ENCODE measurements at regions not wholly inside any gene's neighbourhood (a gene's known extent, or its start where the extent isn't known, plus 50 kb on each side); places are given as distances from the start of the nearest gene placed in this dataset.

DNA sequence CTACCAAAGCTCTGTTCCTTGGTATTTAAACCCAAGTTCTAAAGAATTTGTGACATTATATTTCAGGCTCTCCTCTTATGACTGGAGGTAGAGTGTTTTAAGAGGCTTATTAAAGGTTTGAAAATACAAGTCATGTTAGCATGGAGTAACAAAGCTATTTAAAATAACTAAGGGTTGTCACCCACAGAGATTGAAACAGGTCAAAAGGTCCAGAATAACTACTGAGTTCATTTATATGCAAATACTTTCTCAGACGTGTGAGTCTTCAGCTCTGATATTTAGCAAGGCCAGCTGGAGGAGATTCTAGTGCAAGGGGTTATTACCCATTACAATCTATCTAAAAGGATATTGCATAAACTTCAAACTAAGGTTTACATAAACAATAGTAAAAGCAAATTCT, 1538.8 kb upstream of the CDH8 start:
- Mint-ChIP-seq H3K4me3 (no peak overlapping the region), H3K4me1 (ENCODE audit: low read depth) (no peaks in the 10 kb centered on the region), H3K27ac (no peak overlapping the region), H3K27me3 (no peaks in the 10 kb centered on the region), H3K9me3 (no peaks in the 10 kb centered on the region), H3K36me3 (ENCODE audit: low read depth) (no peaks in the 10 kb centered on the region)
- intact Hi-C loops (cut with micrococcal nuclease): no loop called here

DNA sequence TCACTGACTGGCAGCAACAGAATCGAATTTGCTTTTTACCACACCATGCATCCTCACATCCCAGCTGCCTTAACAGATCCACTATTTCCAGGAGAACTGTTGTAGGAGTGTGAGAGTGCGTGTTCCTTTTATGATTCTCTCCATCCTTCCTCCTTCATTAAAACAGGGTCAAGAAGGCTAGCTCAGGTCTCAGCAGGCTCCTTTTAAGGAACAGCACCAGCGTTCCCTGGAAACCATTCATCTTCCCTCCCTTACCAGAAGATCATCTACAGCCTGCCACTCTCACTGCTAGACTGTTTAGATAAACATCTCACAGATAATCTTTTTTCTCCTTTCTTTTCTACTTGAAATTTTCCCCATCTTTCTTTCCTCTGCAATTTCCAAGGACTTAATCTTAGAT, 1531.9 kb upstream of the CDH8 start:
- H3K4me3 Mint-ChIP-seq: no peak overlapping the region
- no peak overlapping the region for H3K27ac Mint-ChIP-seq
- no peaks in the 10 kb centered on the region for H3K36me3 Mint-ChIP-seq (ENCODE audit: low read depth)
- no peaks in the 10 kb centered on the region for H3K9me3 Mint-ChIP-seq
- intact Hi-C loops (cut with micrococcal nuclease): loop anchor here (10.0 kb wide), 1 partner anchor 297 kb away; no protein-coding TSS in a partner anchor
- H3K4me1 Mint-ChIP-seq (ENCODE audit: low read depth): no peaks in the 10 kb centered on the region
- no peaks in the 10 kb centered on the region for H3K27me3 Mint-ChIP-seq

DNA sequence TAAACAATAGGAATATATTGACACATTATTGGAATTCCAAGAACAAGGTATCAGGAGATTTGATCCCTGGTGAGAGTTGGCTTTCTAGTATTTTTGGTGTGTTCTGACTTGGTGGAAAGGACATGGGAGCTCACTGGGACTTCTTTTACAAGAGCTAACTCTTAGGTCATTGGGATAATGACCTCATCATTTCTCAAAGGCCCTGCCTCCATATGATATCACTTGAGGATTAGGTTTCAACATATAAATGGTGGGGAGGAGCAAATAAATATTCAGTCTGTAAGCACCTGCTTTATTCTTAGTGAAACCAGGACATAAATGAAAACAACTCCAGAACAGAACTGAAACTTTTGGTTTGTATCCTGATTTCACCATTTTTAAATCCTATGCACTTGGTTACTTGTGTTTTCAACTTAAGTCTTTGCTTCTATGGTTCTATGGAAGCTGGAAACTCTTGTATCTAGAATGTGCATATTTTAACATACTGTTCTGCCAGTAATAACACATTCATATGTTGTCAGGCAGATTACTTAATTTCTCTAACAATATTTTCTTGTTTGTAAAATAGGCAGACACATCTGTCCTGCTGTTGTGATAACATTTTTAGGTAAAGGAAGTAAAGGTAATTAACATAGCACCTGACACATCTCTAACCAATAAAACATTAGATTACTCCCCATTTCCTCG, 1527.7 kb upstream of the CDH8 start:
- Mint-ChIP-seq H3K4me1 (ENCODE audit: low read depth) (no peaks in the 10 kb centered on the region), H3K4me3 (no peak overlapping the region), H3K27ac (no peak overlapping the region), H3K9me3 (peaks cover 25% of the 10 kb centered on the region), H3K36me3 (ENCODE audit: low read depth) (no peaks in the 10 kb centered on the region), H3K27me3 (no peaks in the 10 kb centered on the region)
- intact Hi-C loops (cut with micrococcal nuclease): loop anchor here (10.0 kb wide), 1 partner anchor 301 kb away; no protein-coding TSS in a partner anchor

DNA sequence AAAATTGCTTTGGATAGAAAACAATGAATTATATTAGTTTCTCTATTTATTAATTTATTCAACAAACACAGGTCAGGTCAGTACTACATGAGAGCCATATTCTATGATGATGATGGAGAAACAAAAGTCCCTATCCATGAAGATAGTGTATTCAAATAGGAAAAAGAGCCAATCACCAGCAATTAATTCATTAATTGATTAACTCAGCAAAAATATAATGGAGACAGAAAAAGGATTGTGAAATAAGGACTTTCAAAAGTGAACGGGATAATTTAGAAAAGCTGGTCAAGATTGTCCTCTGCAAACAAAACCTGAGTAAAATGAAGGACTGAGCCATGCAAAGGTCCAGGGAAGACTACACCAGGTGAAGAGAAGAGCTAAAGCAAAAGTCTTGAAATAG, 1517.7 kb upstream of the CDH8 start:
- Mint-ChIP-seq H3K4me3 (no peak overlapping the region), H3K27ac (no peak overlapping the region), H3K27me3 (no peaks in the 10 kb centered on the region), H3K4me1 (ENCODE audit: low read depth) (no peaks in the 10 kb centered on the region), H3K9me3 (no peaks in the 10 kb centered on the region), H3K36me3 (ENCODE audit: low read depth) (no peaks in the 10 kb centered on the region)
- intact Hi-C loops (cut with micrococcal nuclease): no loop called here

DNA sequence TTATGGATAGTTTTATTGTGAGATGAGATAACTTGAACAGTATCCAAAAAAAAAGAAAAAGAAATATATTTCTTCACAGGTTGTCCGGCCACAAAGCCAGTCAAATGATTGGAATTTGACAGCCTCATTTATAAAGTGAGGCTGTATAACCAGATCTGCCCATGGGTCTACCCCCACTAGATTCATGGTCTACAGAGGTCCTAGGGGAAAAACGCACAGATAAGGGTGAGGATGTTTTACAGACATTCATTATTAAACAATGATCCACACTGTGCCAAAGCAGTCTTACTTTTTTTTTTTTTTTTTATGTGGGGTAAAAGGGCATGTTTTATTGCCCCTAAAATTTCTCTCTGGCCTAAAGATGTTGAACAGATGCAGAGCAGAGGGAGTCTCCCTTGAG, 1503.0 kb upstream of the CDH8 start:
- H3K36me3 Mint-ChIP-seq (ENCODE audit: low read depth): no peaks in the 10 kb centered on the region
- peaks cover 7% of the 10 kb centered on the region for H3K9me3 Mint-ChIP-seq
- intact Hi-C loops (cut with micrococcal nuclease): no loop called here
- H3K27me3 Mint-ChIP-seq: no peaks in the 10 kb centered on the region
- no peaks in the 10 kb centered on the region for H3K4me1 Mint-ChIP-seq (ENCODE audit: low read depth)
- H3K4me3 Mint-ChIP-seq: no peak overlapping the region
- H3K27ac Mint-ChIP-seq: no peak overlapping the region

DNA sequence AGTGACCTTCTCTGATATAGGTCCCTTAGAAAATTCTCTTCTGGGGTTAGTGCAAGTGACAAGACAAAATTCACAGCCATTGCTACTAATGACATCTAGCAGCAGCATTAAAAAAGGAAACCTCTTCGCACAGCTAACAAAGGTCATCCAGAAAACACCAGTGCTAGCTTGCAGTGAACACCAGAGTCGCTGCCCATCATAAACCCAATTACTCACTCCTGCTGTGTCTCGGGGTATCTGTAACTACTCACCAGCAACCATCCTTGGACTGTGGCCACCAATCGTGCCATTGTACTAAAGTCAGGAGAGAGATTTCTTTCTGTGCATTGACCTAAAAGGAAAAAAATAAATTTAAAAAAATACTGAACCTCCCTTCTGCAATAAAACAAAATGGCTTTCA, 1494.7 kb upstream of the CDH8 start:
- intact Hi-C loops (cut with micrococcal nuclease): no loop called here
- no peaks in the 10 kb centered on the region for H3K4me1 Mint-ChIP-seq (ENCODE audit: low read depth)
- no peak overlapping the region for H3K27ac Mint-ChIP-seq
- H3K27me3 Mint-ChIP-seq: no peaks in the 10 kb centered on the region
- no peak overlapping the region for H3K4me3 Mint-ChIP-seq
- H3K36me3 Mint-ChIP-seq (ENCODE audit: low read depth): no peaks in the 10 kb centered on the region
- peaks cover 7% of the 10 kb centered on the region for H3K9me3 Mint-ChIP-seq

DNA sequence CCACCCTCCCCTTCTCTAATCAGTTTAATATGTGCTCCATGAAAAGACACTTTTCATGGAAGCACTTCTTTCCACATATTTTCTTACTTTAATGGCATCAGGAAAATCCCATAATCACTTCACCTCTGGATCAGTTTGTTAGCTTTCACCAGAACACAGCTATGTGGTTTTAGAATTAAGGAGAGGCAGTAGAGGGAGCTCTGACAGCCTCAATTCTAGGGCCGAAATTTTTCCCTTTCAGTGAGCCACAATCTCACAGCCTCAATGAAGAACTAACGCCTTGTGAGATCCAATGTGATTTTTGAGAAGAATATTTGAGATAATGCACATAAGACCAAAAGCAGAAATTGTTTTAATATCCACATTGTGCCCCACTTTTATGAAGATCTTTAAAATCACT, 1494.0 kb upstream of the CDH8 start:
- Mint-ChIP-seq H3K27me3 (no peaks in the 10 kb centered on the region), H3K36me3 (ENCODE audit: low read depth) (no peaks in the 10 kb centered on the region), H3K27ac (no peak overlapping the region), H3K9me3 (peaks cover 1% of the 10 kb centered on the region), H3K4me3 (no peak overlapping the region), H3K4me1 (ENCODE audit: low read depth) (no peaks in the 10 kb centered on the region)
- intact Hi-C loops (cut with micrococcal nuclease): no loop called here

DNA sequence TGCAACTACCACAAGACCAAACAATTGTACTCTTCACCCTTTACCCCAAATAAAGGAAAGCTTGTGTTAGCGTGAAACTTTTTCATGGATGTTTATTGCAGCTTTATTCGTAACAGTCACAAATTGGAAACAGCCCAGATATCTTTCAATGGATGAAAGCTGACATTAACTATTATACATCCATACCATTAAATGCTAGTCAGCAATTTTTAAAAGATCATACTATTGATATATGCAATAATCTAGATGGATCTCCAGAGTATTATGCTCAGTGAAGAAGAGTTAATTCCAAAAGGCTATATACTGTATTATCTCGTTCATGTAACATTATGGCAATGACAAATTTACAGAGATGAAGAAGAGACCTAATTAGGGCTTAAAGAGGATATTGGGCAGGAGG, 1491.2 kb upstream of the CDH8 start:
- Mint-ChIP-seq H3K9me3 (no peaks in the 10 kb centered on the region), H3K27ac (no peak overlapping the region), H3K36me3 (ENCODE audit: low read depth) (no peaks in the 10 kb centered on the region), H3K4me3 (no peak overlapping the region), H3K4me1 (ENCODE audit: low read depth) (no peaks in the 10 kb centered on the region), H3K27me3 (no peaks in the 10 kb centered on the region)
- intact Hi-C loops (cut with micrococcal nuclease): no loop called here

DNA sequence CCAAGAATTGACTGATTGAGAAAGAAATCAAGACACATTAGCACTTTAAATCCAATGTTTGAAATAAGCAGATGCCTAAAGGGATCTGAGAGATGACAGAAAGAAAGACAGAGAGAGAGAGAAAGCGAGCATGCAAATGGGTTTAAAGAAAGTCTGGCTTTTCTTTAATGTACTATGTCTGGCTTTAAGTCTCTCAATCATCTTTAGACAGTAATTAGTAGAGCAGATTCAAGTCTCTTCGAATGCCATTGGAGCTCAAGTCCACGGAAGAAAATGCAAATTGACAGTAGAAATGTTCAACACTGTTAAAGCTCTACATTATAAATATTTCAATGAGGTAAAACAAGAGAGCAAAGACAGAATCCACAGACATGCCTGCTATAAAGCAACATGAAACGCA, 1480.2 kb upstream of the CDH8 start:
- intact Hi-C loops (cut with micrococcal nuclease): no loop called here
- no peaks in the 10 kb centered on the region for H3K27me3 Mint-ChIP-seq
- H3K27ac Mint-ChIP-seq: no peak overlapping the region
- no peak overlapping the region for H3K4me3 Mint-ChIP-seq
- H3K9me3 Mint-ChIP-seq: no peaks in the 10 kb centered on the region
- no peaks in the 10 kb centered on the region for H3K36me3 Mint-ChIP-seq (ENCODE audit: low read depth)
- H3K4me1 Mint-ChIP-seq (ENCODE audit: low read depth): no peaks in the 10 kb centered on the region

DNA sequence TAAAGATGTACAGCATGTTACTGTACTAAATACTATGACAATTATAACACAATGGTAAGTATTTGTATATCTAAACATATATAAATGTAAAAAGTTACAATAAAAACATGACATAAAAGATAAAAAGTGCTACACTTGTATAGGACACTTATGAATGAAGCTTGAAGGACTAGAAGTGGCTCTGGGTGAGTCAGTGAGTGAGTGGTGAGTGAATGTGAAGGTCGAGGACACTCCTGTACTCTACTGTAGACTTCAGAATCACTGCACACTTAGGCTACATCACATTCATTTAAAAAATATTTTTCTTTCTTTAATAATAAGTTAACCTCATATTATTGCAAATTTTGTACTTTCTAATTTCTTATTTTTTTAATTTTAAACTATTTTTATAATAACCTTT, 1476.7 kb upstream of the CDH8 start:
- Mint-ChIP-seq H3K36me3 (ENCODE audit: low read depth) (no peaks in the 10 kb centered on the region), H3K27ac (no peak overlapping the region), H3K27me3 (no peaks in the 10 kb centered on the region), H3K4me3 (no peak overlapping the region), H3K4me1 (ENCODE audit: low read depth) (no peaks in the 10 kb centered on the region), H3K9me3 (no peaks in the 10 kb centered on the region)
- intact Hi-C loops (cut with micrococcal nuclease): no loop called here

DNA sequence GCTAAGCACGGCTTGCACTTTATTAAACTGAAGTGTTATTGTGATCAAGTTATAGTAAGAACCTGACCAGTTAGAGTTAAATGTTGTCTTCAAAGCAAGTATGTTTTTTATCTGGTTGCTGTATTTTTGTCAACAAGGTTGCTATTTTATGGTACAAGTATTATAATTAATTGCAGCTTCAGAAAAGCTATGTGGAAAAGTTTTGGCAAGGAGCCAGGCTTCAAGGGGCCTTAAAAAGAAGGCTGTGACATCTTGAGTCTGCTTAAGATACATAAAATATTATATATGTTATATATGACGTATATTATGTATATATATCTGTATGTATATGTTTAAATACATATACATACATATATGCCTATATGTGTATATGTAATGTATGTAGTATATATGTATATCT, 1461.2 kb upstream of the CDH8 start:
- Mint-ChIP-seq H3K27me3 (no peaks in the 10 kb centered on the region), H3K4me1 (ENCODE audit: low read depth) (no peaks in the 10 kb centered on the region), H3K36me3 (ENCODE audit: low read depth) (no peaks in the 10 kb centered on the region), H3K4me3 (no peak overlapping the region), H3K9me3 (no peaks in the 10 kb centered on the region), H3K27ac (no peak overlapping the region)
- intact Hi-C loops (cut with micrococcal nuclease): no loop called here

DNA sequence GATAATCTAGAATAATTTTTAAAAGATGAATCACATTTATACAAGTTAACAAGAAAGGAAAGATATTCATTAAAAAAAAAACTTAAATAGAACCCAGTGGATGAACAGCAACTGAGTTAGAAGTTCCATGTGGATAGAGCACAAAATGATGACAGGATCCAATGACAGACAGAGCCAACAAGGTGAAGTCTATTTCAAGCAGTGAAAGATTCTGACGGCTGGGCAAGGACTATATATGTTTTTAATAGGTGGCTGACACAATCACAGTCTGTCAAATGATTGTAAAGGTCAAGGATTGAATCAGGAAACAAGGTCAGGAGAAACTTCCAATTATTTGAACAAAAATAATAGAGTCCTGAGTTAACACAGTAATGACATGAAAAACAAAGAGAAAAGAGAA, 1460.0 kb upstream of the CDH8 start:
- Mint-ChIP-seq H3K36me3 (ENCODE audit: low read depth) (no peaks in the 10 kb centered on the region), H3K4me1 (ENCODE audit: low read depth) (no peaks in the 10 kb centered on the region), H3K9me3 (no peaks in the 10 kb centered on the region), H3K27me3 (no peaks in the 10 kb centered on the region), H3K27ac (no peak overlapping the region), H3K4me3 (no peak overlapping the region)
- intact Hi-C loops (cut with micrococcal nuclease): no loop called here

DNA sequence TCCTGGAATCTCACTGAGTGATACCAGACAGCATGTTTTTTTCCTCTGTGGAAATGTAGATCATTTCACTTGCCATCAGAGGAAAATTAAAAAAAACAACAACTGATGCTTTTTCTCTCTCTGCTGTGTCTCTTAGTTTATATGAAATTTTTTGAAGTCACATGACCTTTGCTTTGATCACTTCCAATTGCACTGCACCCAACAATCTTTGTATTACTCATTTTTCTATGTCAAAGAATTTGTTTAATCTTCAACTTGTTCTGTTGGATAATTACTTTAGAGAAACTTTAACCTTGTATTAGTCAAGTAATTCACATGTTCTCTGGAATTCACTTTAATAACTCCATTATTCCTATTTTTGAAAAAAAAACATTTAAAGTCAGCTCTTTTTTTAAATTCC, 1452.7 kb upstream of the CDH8 start:
- no peaks in the 10 kb centered on the region for H3K36me3 Mint-ChIP-seq (ENCODE audit: low read depth)
- no peaks in the 10 kb centered on the region for H3K4me1 Mint-ChIP-seq (ENCODE audit: low read depth)
- no peak overlapping the region for H3K4me3 Mint-ChIP-seq
- no peak overlapping the region for H3K27ac Mint-ChIP-seq
- no peaks in the 10 kb centered on the region for H3K27me3 Mint-ChIP-seq
- intact Hi-C loops (cut with micrococcal nuclease): no loop called here
- H3K9me3 Mint-ChIP-seq: no peaks in the 10 kb centered on the region

DNA sequence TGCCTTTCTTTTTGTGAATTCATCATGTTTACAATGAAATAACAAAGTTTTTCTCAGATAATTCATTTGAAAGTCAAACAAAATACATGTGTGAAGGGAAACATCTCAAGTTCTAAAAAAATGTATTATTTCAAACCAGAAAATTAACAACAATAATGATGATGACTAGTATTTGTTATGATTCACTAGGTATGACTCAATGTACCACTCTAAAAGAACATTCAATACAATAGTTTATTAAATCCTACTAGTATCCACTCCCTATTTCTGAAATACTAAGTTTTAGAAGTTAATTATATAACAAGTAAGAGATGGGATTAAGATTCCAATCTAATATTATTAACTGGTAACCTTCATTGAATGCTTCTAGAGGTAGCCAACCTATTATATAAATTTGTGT, 1444.8 kb upstream of the CDH8 start:
- Mint-ChIP-seq H3K4me3 (no peak overlapping the region), H3K4me1 (ENCODE audit: low read depth) (no peaks in the 10 kb centered on the region), H3K36me3 (ENCODE audit: low read depth) (no peaks in the 10 kb centered on the region), H3K9me3 (no peaks in the 10 kb centered on the region), H3K27me3 (no peaks in the 10 kb centered on the region), H3K27ac (no peak overlapping the region)
- intact Hi-C loops (cut with micrococcal nuclease): no loop called here

DNA sequence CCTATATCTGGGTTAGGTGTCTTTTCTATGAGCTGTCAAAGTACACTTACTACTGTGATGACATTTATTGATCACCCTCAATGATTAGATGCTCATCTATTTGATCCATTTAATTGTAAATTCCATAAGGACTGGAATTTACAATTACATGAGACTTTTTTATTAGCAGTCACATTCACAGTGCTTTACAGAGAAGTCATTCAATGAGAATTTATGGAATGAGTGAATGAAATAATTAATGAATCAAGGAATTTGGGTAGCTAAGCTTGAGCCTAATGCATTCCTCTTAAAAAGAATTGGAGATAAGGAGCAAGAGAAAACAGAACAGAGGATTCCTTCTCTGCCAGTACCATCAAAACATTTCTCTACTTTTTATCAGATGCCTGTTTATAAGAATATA, 1437.5 kb upstream of the CDH8 start:
- Mint-ChIP-seq H3K27me3 (no peaks in the 10 kb centered on the region), H3K9me3 (no peaks in the 10 kb centered on the region), H3K36me3 (ENCODE audit: low read depth) (no peaks in the 10 kb centered on the region), H3K4me3 (no peak overlapping the region), H3K4me1 (ENCODE audit: low read depth) (no peaks in the 10 kb centered on the region), H3K27ac (no peak overlapping the region)
- intact Hi-C loops (cut with micrococcal nuclease): no loop called here
